DND-41 (cell line): ENCODE measurements at regions not wholly inside any gene's neighbourhood (a gene's known extent, or its start where the extent isn't known, plus 50 kb on each side); places are given as distances from the start of the nearest gene placed in this dataset.

Experiments
- ATAC-seq: fragments of 200-7000 bp; cut with Tn5 transposase; 3 replicates; pipeline ENCODE4 v1.9.1; 2021; ENCODE audit warnings: low read depth; ENCODE audit not compliant: insufficient read depth
- DNase-seq: peaks from one replicate; pipeline ENCODE4 v3.0.0-alpha.2; 2020
- H2AFZ ChIP-seq: 2 replicates; pipeline ENCODE4 v1.6.0; 2012; ENCODE audit warnings: low read depth, low read length
- H3K27ac ChIP-seq: 2 replicates; pipeline ENCODE4 v1.5.1; 2012; ENCODE audit warnings: low read length, inconsistent platforms
- H3K27me3 ChIP-seq: fragments of 200-600 bp; sonication (generic); 2 replicates; pipeline ENCODE4 v1.6.0; 2012; ENCODE audit warnings: low read length, mild to moderate bottlenecking, inconsistent platforms; ENCODE audit not compliant: insufficient read depth, poor library complexity
- H3K36me3 ChIP-seq: 2 replicates; pipeline ENCODE4 v1.5.1; 2012; ENCODE audit warnings: low read length, inconsistent platforms; ENCODE audit not compliant: insufficient read depth
- H3K4me1 ChIP-seq: 2 replicates; pipeline ENCODE4 v1.5.1; 2012; ENCODE audit warnings: mild to moderate bottlenecking, low read length; ENCODE audit not compliant: insufficient read depth
- H3K4me2 ChIP-seq: 2 replicates; pipeline ENCODE4 v1.6.0; 2012; ENCODE audit warnings: mild to moderate bottlenecking, moderate library complexity, low read length, inconsistent platforms; ENCODE audit not compliant: insufficient read depth
- H3K4me3 ChIP-seq, 2 experiments: fragments of 200-600 bp in 1 of 2; shearing (Covaris generic) in 1 of 2; 2 replicates each; pipeline ENCODE4 v1.5.1; 2012 to 2016; ENCODE audit warnings: inconsistent platforms in 2 of 2, low read length in 2 of 2, mild to moderate bottlenecking in 2 of 2, low read depth in 1 of 2, moderate library complexity in 1 of 2
- H3K79me2 ChIP-seq: 2 replicates; pipeline ENCODE4 v1.6.0; 2012; ENCODE audit warnings: low read length, inconsistent platforms; ENCODE audit not compliant: insufficient read depth
- H3K9ac ChIP-seq: 2 replicates; pipeline ENCODE4 v1.6.0; 2012; ENCODE audit warnings: low read depth, mild to moderate bottlenecking, inconsistent platforms, low read length, moderate library complexity
- H3K9me3 ChIP-seq: 2 replicates; pipeline ENCODE4 v1.5.1; 2012; ENCODE audit warnings: low read length, moderate library complexity, mild to moderate bottlenecking, inconsistent platforms; ENCODE audit not compliant: insufficient read depth, severe bottlenecking
- H4K20me1 ChIP-seq: 2 replicates; pipeline ENCODE4 v1.6.0; 2012; ENCODE audit warnings: low read length; ENCODE audit not compliant: insufficient read depth
- CTCF ChIP-seq: IDR thresholded peaks from 2 replicates; pipeline ENCODE4 v1.5.1; 2012; ENCODE audit warnings: borderline replicate concordance, low read length, moderate library complexity, mild to moderate bottlenecking; ENCODE audit not compliant: poor library complexity, severe bottlenecking; ENCODE audit errors: extremely low read depth
- EZH2 ChIP-seq: IDR thresholded peaks from 3 replicates; pipeline ENCODE4 v1.6.1; 2012; ENCODE audit warnings: borderline replicate concordance, low read depth, mild to moderate bottlenecking, moderate library complexity, low read length, inconsistent platforms; ENCODE audit not compliant: severe bottlenecking

- no peak overlapping the region for H3K27ac ChIP-seq
- DNase-seq (no peak), ATAC-seq (no peak)
- peaks cover 28% of the 10 kb centered on the region for H3K4me1 ChIP-seq
- TF ChIP-seq CTCF (no peak), EZH2 (no peak)
- H3K27me3 ChIP-seq, result no peaks in the 10 kb centered on the region
- no peak overlapping the region for H3K4me3 ChIP-seq
- no peak overlapping the region for H2AFZ ChIP-seq
- H3K36me3 ChIP-seq, result no peaks in the 10 kb centered on the region
- H3K4me2 ChIP-seq, result no peak overlapping the region
- H4K20me1 ChIP-seq, result no peaks in the 10 kb centered on the region
- H3K79me2 ChIP-seq, result no peaks in the 10 kb centered on the region
- no peaks in the 10 kb centered on the region for H3K9me3 ChIP-seq
- H3K9ac ChIP-seq, result no peak overlapping the region
These were observed 51.0 kb downstream of the CCDC54 start for GRCh38 chr3:107428051-107428858.

- H3K27me3 ChIP-seq, result no peaks in the 10 kb centered on the region
- TF ChIP-seq EZH2 (no peak), CTCF (peak; percentile 80)
- no peak overlapping the region for H3K27ac ChIP-seq
- ATAC-seq (peak; percentile 65), DNase-seq (peak; percentile 68)
- H4K20me1 ChIP-seq, result no peaks in the 10 kb centered on the region
- H3K9me3 ChIP-seq, result no peaks in the 10 kb centered on the region
- H3K4me2 ChIP-seq, result peak overlapping the region; percentile 78
- peak overlapping the region; percentile 74; the same call in 1 of the 2 replicates for H3K9ac ChIP-seq
- peak overlapping the region in 1 of 2 experiments; percentile 61; a peak in 2 of 4 replicates for H3K4me3 ChIP-seq
- H2AFZ ChIP-seq, result peak overlapping the region; percentile 95
- no peaks in the 10 kb centered on the region for H3K36me3 ChIP-seq
- peaks cover 28% of the 10 kb centered on the region for H3K4me1 ChIP-seq
- H3K79me2 ChIP-seq, result no peaks in the 10 kb centered on the region
These were observed 52.3 kb downstream of the CCDC54 start for GRCh38 chr3:107429320-107430181.

- Histone ChIP-seq H3K4me1 (peaks cover 28% of the 10 kb centered on the region), H3K79me2 (no peaks in the 10 kb centered on the region), H3K36me3 (no peaks in the 10 kb centered on the region), H3K9ac (peak overlapping the region; percentile 74), H4K20me1 (no peaks in the 10 kb centered on the region), H3K27ac (peak overlapping the region; percentile 86), H3K4me3 (peak overlapping the region; percentile 26 to 61; a peak in 3 of 4 replicates), H3K27me3 (no peaks in the 10 kb centered on the region), H3K4me2 (peak overlapping the region; percentile 78), H2AFZ (peak overlapping the region; percentile 95), H3K9me3 (no peaks in the 10 kb centered on the region)
- no peak for TF ChIP-seq CTCF
- TF ChIP-seq EZH2, result no peak
- DNase-seq (peak; percentile 9), ATAC-seq (no peak)
These were observed 53.2 kb downstream of the CCDC54 start for GRCh38 chr3:107430214-107430995.
